AG04450 (cell line): ENCODE measurements at regions not wholly inside any gene's neighbourhood (a gene's known extent, or its start where the extent isn't known, plus 50 kb on each side); places are given as distances from the start of the nearest gene placed in this dataset.

Source experiments
- CTCF ChIA-PET: fragments of 300-600, 350-600 bp; formaldehyde crosslinking; extraction: SDS; loops from one replicate; lab custom pipeline; 2022; ENCODE audit warnings: antibody characterized with exemption, inconsistent platforms; lab: Charles Lee
- POLR2A ChIA-PET: fragments of 350-600 bp; formaldehyde crosslinking; extraction: SDS; loops from one replicate; lab custom pipeline; 2021; ENCODE audit warnings: antibody characterized with exemption, inconsistent platforms; lab: Yijun Ruan, JAX
- DNase-seq: peaks from one replicate; pipeline ENCODE4 v3.0.0-alpha.2; 2011; ENCODE audit warnings: low read depth, low spot score
- H3K27ac ChIP-seq: one replicate; pipeline ENCODE4 v1.5.1; 2012; ENCODE audit warnings: low read depth, low read length, control low read depth
- H3K27me3 ChIP-seq: one replicate; pipeline ENCODE4 v1.6.0; 2012; ENCODE audit warnings: low read length; ENCODE audit not compliant: control insufficient read depth, insufficient read depth
- H3K4me3 ChIP-seq: 2 replicates; pipeline ENCODE4 v1.5.1; 2011; ENCODE audit warnings: mild to moderate bottlenecking, low read depth, low read length, control low read depth
- H3K9me3 ChIP-seq: 2 replicates; pipeline ENCODE4 v1.5.1; 2012; ENCODE audit warnings: low read length; ENCODE audit not compliant: control insufficient read depth, insufficient read depth
- CTCF ChIP-seq: IDR thresholded peaks from 2 replicates; pipeline ENCODE4 v1.5.1; 2011; ENCODE audit warnings: low read depth, low read length, control low read depth, inconsistent platforms

- ChIA-PET POLR2A (no interaction called here), CTCF (no interaction called here)
- DNase-seq: no peak
- Histone ChIP-seq H3K27ac (no peak overlapping the region), H3K4me3 (no peak overlapping the region), H3K9me3 (no peaks in the 10 kb centered on the region), H3K27me3 (no peaks in the 10 kb centered on the region)
- TF ChIP-seq CTCF: no peak
These were observed 276.3 kb upstream of the PCDH9 start for GRCh38 chr13:67506407-67506806.

- DNase-seq: no peak
- no peak overlapping the region for H3K4me3 ChIP-seq
- no peak overlapping the region for H3K27ac ChIP-seq
- CTCF ChIA-PET: no interaction called here
- POLR2A ChIA-PET: no interaction called here
- no peaks in the 10 kb centered on the region for H3K27me3 ChIP-seq
- H3K9me3 ChIP-seq: no peaks in the 10 kb centered on the region
- no peak for TF ChIP-seq CTCF
These were observed 275.2 kb upstream of the PCDH9 start for GRCh38 chr13:67505376-67505775.

GRCh38 chr13:67498948-67499347 is 268.8 kb upstream of the PCDH9 start:
- TF ChIP-seq CTCF: no peak
- CTCF ChIA-PET: no interaction called here
- POLR2A ChIA-PET: no interaction called here
- Histone ChIP-seq H3K9me3 (no peaks in the 10 kb centered on the region), H3K27me3 (no peaks in the 10 kb centered on the region), H3K27ac (no peak overlapping the region), H3K4me3 (no peak overlapping the region)
- no peak for DNase-seq

- no peak overlapping the region for H3K4me3 ChIP-seq
- no peak for DNase-seq
- no peak overlapping the region for H3K27ac ChIP-seq
- POLR2A ChIA-PET: no interaction called here
- CTCF ChIA-PET: no interaction called here
- no peaks in the 10 kb centered on the region for H3K27me3 ChIP-seq
- no peaks in the 10 kb centered on the region for H3K9me3 ChIP-seq
- TF ChIP-seq CTCF: no peak
These were observed 263.7 kb upstream of the PCDH9 start for GRCh38 chr13:67493835-67494234.

- no peak overlapping the region for H3K4me3 ChIP-seq
- no peak for DNase-seq
- H3K9me3 ChIP-seq: no peaks in the 10 kb centered on the region
- no peaks in the 10 kb centered on the region for H3K27me3 ChIP-seq
- no peak overlapping the region for H3K27ac ChIP-seq
- CTCF ChIA-PET: no interaction called here
- POLR2A ChIA-PET: no interaction called here
- TF ChIP-seq CTCF: no peak
These were observed 258.9 kb upstream of the PCDH9 start for GRCh38 chr13:67489016-67489415.
